HCT116 (cell line): ENCODE measurements at regions not wholly inside any gene's neighbourhood (a gene's known extent, or its start where the extent isn't known, plus 50 kb on each side); places are given as distances from the start of the nearest gene placed in this dataset.

Experiments used
- EZH2phosphoT487 ChIP-seq: fragments of 200-600 bp; IDR thresholded peaks from 2 replicates; pipeline ENCODE4 v1.6.1; 2018; ENCODE audit warnings: antibody characterized with exemption, borderline replicate concordance
- POLR2A ChIP-seq: IDR thresholded peaks from 2 replicates; pipeline ENCODE4 v1.7.0; 2011; ENCODE audit warnings: borderline replicate concordance; ENCODE audit not compliant: insufficient read depth, insufficient read length; ENCODE audit errors: extremely low read depth
- POLR2AphosphoS5 ChIP-seq: IDR thresholded peaks from 2 replicates; pipeline ENCODE4 v1.6.1; 2011; ENCODE audit warnings: mild to moderate bottlenecking, low read depth, low read length, moderate library complexity
- TF ChIP-seq, protein P1 (sequence below), 3 experiments: fragments of 200-600 bp in 1 of 3; sonication (generic) in 1 of 3; IDR thresholded peaks in 2 of 3; conservative IDR thresholded peaks in 1 of 3; 2 replicates each; pipeline ENCODE4 v1.5.1; 2012 to 2017; ENCODE audit warnings: low read depth in 2 of 3, low read length in 2 of 3, antibody characterized with exemption in 1 of 3, borderline replicate concordance in 1 of 3, control low read depth in 1 of 3, mild to moderate bottlenecking in 1 of 3, mixed read lengths in 1 of 3, mixed run types in 1 of 3, moderate library complexity in 1 of 3; ENCODE audit not compliant: insufficient read depth in 1 of 3
- TF ChIP-seq, protein P2 (sequence below): IDR thresholded peaks from 2 replicates; pipeline ENCODE4 v1.6.1; 2012

DNA sequence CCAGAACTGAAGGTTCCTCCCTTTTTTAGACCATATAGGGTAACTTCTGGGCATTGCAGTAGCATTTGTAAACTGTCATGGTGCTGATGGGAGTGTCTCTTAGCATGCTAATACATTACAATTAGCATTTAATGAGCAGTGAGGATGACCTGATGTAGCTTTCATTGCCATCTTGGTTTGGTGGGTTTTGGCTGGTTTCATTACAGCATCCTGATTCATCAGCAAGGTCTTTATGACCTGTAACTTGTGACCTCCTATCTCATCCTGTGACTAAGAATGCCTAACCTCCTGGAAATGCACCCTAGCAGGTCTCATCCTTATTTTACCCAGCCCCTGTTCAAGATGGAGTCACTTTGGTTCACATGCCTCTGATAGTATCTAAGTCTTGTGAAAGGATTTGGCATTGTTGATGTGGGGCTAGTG is 159.0 kb downstream of the TMX3 start:
- TF ChIP-seq, protein P1, sequence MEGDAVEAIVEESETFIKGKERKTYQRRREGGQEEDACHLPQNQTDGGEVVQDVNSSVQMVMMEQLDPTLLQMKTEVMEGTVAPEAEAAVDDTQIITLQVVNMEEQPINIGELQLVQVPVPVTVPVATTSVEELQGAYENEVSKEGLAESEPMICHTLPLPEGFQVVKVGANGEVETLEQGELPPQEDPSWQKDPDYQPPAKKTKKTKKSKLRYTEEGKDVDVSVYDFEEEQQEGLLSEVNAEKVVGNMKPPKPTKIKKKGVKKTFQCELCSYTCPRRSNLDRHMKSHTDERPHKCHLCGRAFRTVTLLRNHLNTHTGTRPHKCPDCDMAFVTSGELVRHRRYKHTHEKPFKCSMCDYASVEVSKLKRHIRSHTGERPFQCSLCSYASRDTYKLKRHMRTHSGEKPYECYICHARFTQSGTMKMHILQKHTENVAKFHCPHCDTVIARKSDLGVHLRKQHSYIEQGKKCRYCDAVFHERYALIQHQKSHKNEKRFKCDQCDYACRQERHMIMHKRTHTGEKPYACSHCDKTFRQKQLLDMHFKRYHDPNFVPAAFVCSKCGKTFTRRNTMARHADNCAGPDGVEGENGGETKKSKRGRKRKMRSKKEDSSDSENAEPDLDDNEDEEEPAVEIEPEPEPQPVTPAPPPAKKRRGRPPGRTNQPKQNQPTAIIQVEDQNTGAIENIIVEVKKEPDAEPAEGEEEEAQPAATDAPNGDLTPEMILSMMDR (IDR thresholded peaks at IDR 0.05 in 2 of 3, conservative IDR thresholded peaks at IDR 0.05 in 1 of 3; ENCODE audit: borderline replicate concordance in 1 of 3, insufficient read depth in 1 of 3, low read depth in 2 of 3, low read length in 2 of 3), result no peak
- TF ChIP-seq POLR2AphosphoS5, result no peak
- TF ChIP-seq POLR2A, result no peak
- no peak for TF ChIP-seq EZH2phosphoT487
- TF ChIP-seq, protein P2, sequence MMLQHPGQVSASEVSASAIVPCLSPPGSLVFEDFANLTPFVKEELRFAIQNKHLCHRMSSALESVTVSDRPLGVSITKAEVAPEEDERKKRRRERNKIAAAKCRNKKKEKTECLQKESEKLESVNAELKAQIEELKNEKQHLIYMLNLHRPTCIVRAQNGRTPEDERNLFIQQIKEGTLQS, result no peak
